ENCODE measurements at regions not wholly inside any gene's neighbourhood (a gene's known extent, or its start where the extent isn't known, plus 50 kb on each side); places are given as distances from the start of the nearest gene placed in this dataset.

- Histone ChIP-seq H2BK120ac (ENCODE audit: low read depth, low read length) (no peak overlapping the region), H3K27ac (replicated peaks; ENCODE audit: low read length) (no peak overlapping the region), H3K4me1 (ENCODE audit: control insufficient read depth in 2 of 2, insufficient read depth in 1 of 2, low read depth in 1 of 2, low read length in 2 of 2) (peaks cover 0 to 1% of the 10 kb centered on the region in 2 donors), H2BK5ac (ENCODE audit: low read length) (no peak overlapping the region), H3K4ac (ENCODE audit: low read length) (no peak overlapping the region), H2BK12ac (ENCODE audit: low read length) (no peak overlapping the region), H3K4me3 (ENCODE audit: low read length in 2 of 2) (no peak overlapping the region), H3K9ac (ENCODE audit: low read depth, low read length, poor library complexity) (no peak overlapping the region), H3K9me3 (replicated peaks in 1 of 2; ENCODE audit: control insufficient read depth in 2 of 2, insufficient read depth in 1 of 2, low read depth in 1 of 2, low read length in 2 of 2) (no peaks in the 10 kb centered on the region), H3K27me3 (ENCODE audit: control insufficient read depth in 3 of 3, insufficient read depth in 3 of 3, low read depth in 1 of 3, low read length in 3 of 3) (no peaks in the 10 kb centered on the region), H3K36me3 (replicated peaks in 1 of 2; ENCODE audit: control insufficient read depth in 2 of 2, insufficient read depth in 2 of 2, low read length in 2 of 2) (no peaks in the 10 kb centered on the region), H4K8ac (ENCODE audit: low read depth, low read length) (no peak overlapping the region), H2AK5ac (ENCODE audit: low read depth, low read length) (no peak overlapping the region), H3K4me2 (ENCODE audit: insufficient read depth, low read length, poor library complexity, severe bottlenecking) (no peak overlapping the region), H4K91ac (ENCODE audit: low read depth, low read length, poor library complexity) (no peak overlapping the region), H3K23ac (ENCODE audit: low read depth, low read length, poor library complexity) (no peak overlapping the region), H3K79me1 (ENCODE audit: low read depth, low read length) (no peaks in the 10 kb centered on the region), H2AFZ (ENCODE audit: low read length) (no peak overlapping the region), H3K14ac (ENCODE audit: low read length) (no peak overlapping the region), H2BK15ac (ENCODE audit: low read length) (no peak overlapping the region), H3K18ac (ENCODE audit: low read length) (no peak overlapping the region)
- no CpG with 5 or more reads among the region's 9 CpGs for WGBS, 2 donors (ENCODE audit: extremely low coverage in 2 of 2, insufficient read length in 2 of 2, insufficient replicate concordance in 1 of 2)
- DNase-seq (ENCODE audit: low spot score): no peak
Observed at GRCh38 chr17:68753985-68754769, 153.0 kb upstream of the FAM20A start.

DNA sequence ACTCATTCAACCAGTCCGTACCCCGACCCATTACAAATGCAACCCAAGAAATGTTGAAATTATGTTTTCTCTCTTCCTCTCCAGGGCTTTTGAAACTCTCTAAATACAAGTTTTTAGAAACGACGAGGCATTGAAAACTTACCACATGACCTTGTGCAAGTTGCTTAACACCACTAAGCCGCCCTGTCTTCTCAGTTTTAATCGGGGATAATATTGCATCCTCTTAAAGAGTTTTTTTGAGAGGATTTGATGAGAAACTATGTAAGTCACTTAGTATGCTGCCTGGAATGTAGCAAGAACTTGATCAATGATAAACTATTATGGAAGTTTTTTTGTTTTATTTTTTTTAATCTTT is 149.0 kb upstream of the FAM20A start:
- Histone ChIP-seq H3K14ac (ENCODE audit: low read length) (no peak overlapping the region), H3K9me3 (replicated peaks in 1 of 2; ENCODE audit: control insufficient read depth in 2 of 2, insufficient read depth in 1 of 2, low read depth in 1 of 2, low read length in 2 of 2) (peaks cover 0 to under 1% of the 10 kb centered on the region in 2 donors), H3K27me3 (ENCODE audit: control insufficient read depth in 3 of 3, insufficient read depth in 3 of 3, low read depth in 1 of 3, low read length in 3 of 3) (no peaks in the 10 kb centered on the region), H3K9ac (ENCODE audit: low read depth, low read length, poor library complexity) (no peak overlapping the region), H4K8ac (ENCODE audit: low read depth, low read length) (no peak overlapping the region), H3K79me1 (ENCODE audit: low read depth, low read length) (no peaks in the 10 kb centered on the region), H3K4me1 (ENCODE audit: control insufficient read depth in 2 of 2, insufficient read depth in 1 of 2, low read depth in 1 of 2, low read length in 2 of 2) (no peaks in the 10 kb centered on the region), H3K23ac (ENCODE audit: low read depth, low read length, poor library complexity) (no peak overlapping the region), H2BK5ac (ENCODE audit: low read length) (no peak overlapping the region), H3K4me3 (ENCODE audit: low read length in 2 of 2) (no peak overlapping the region), H2BK120ac (ENCODE audit: low read depth, low read length) (no peak overlapping the region), H3K27ac (replicated peaks; ENCODE audit: low read length) (no peak overlapping the region), H3K4me2 (ENCODE audit: insufficient read depth, low read length, poor library complexity, severe bottlenecking) (no peak overlapping the region), H3K18ac (ENCODE audit: low read length) (no peak overlapping the region), H3K4ac (ENCODE audit: low read length) (no peak overlapping the region), H2BK12ac (ENCODE audit: low read length) (no peak overlapping the region), H2AFZ (ENCODE audit: low read length) (peak overlapping the region; percentile 68), H4K91ac (ENCODE audit: low read depth, low read length, poor library complexity) (no peak overlapping the region), H2AK5ac (ENCODE audit: low read depth, low read length) (no peak overlapping the region), H3K36me3 (replicated peaks in 1 of 2; ENCODE audit: control insufficient read depth in 2 of 2, insufficient read depth in 2 of 2, low read length in 2 of 2) (no peaks in the 10 kb centered on the region), H2BK15ac (ENCODE audit: low read length) (no peak overlapping the region)
- no peak for DNase-seq (ENCODE audit: low spot score)
- WGBS, 2 donors (ENCODE audit: extremely low coverage in 2 of 2, insufficient read length in 2 of 2, insufficient replicate concordance in 1 of 2): no CpG with 5 or more reads among the region's 6 CpGs

DNA sequence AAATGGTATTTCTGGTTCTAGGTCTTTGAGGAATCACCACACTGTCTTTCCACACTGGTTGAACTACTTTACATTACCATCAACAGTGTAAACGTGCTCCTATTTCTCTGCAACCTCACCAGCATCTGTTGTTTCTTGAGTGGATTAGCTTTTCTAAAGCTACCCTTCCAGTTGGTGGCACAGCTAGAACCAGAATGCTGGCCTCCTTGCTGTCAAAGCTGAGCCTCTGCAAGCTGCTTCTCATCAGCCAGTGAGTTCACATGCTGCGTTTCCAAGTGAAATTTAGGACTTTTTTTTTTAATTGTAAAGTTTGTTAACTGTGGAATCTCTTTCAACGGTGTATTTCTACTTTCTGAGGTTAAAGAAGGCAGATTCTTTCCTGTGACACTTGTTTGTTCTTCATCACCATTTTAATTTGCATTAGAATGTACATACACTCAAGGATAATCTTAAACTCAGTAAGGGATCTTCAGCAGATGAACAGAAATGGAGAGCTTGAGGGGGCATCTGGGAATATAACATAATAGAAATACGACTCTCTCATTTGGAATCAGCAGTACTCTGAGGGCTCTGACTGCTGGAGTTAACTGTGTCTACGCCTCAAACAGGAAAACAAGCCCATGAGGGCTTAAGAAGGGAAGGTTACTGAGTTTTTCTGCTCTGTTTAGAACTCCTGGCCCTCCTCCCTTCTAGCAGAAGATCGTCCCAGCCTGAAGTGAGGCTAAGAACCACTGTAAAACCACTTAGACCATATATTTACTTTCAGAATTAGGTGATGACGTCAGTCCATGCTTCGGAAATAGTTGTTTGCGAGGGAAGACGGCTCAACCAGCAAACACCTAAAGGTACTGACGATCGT is 148.4 kb upstream of the FAM20A start:
- no CpG with 5 or more reads among the region's 12 CpGs for WGBS, 2 donors (ENCODE audit: extremely low coverage in 2 of 2, insufficient read length in 2 of 2, insufficient replicate concordance in 1 of 2)
- no peak overlapping the region for H3K27ac ChIP-seq (replicated peaks; ENCODE audit: low read length)
- H4K8ac ChIP-seq (ENCODE audit: low read depth, low read length): no peak overlapping the region
- H2BK15ac ChIP-seq (ENCODE audit: low read length): no peak overlapping the region
- H3K9ac ChIP-seq (ENCODE audit: low read depth, low read length, poor library complexity): no peak overlapping the region
- peaks cover 0 to 1% of the 10 kb centered on the region in 2 donors for H3K36me3 ChIP-seq (replicated peaks in 1 of 2; ENCODE audit: control insufficient read depth in 2 of 2, insufficient read depth in 2 of 2, low read length in 2 of 2)
- no peak overlapping the region for H3K14ac ChIP-seq (ENCODE audit: low read length)
- no peak for DNase-seq (ENCODE audit: low spot score)
- no peak overlapping the region for H2BK5ac ChIP-seq (ENCODE audit: low read length)
- H3K79me1 ChIP-seq (ENCODE audit: low read depth, low read length): no peaks in the 10 kb centered on the region
- H2BK12ac ChIP-seq (ENCODE audit: low read length): no peak overlapping the region
- no peak overlapping the region for H3K18ac ChIP-seq (ENCODE audit: low read length)
- H3K4ac ChIP-seq (ENCODE audit: low read length): no peak overlapping the region
- H3K4me1 ChIP-seq (ENCODE audit: control insufficient read depth in 2 of 2, insufficient read depth in 1 of 2, low read depth in 1 of 2, low read length in 2 of 2): no peaks in the 10 kb centered on the region
- peak overlapping the region; percentile 68 for H2AFZ ChIP-seq (ENCODE audit: low read length)
- H3K27me3 ChIP-seq (ENCODE audit: control insufficient read depth in 3 of 3, insufficient read depth in 3 of 3, low read depth in 1 of 3, low read length in 3 of 3): no peaks in the 10 kb centered on the region
- no peak overlapping the region for H3K23ac ChIP-seq (ENCODE audit: low read depth, low read length, poor library complexity)
- H4K91ac ChIP-seq (ENCODE audit: low read depth, low read length, poor library complexity): no peak overlapping the region
- no peak overlapping the region for H3K4me2 ChIP-seq (ENCODE audit: insufficient read depth, low read length, poor library complexity, severe bottlenecking)
- peaks cover 5% of the 10 kb centered on the region in 2 donors for H3K9me3 ChIP-seq (replicated peaks in 1 of 2; ENCODE audit: control insufficient read depth in 2 of 2, insufficient read depth in 1 of 2, low read depth in 1 of 2, low read length in 2 of 2)
- H2AK5ac ChIP-seq (ENCODE audit: low read depth, low read length): no peak overlapping the region
- H3K4me3 ChIP-seq (ENCODE audit: low read length in 2 of 2): no peak overlapping the region
- no peak overlapping the region for H2BK120ac ChIP-seq (ENCODE audit: low read depth, low read length)

DNA sequence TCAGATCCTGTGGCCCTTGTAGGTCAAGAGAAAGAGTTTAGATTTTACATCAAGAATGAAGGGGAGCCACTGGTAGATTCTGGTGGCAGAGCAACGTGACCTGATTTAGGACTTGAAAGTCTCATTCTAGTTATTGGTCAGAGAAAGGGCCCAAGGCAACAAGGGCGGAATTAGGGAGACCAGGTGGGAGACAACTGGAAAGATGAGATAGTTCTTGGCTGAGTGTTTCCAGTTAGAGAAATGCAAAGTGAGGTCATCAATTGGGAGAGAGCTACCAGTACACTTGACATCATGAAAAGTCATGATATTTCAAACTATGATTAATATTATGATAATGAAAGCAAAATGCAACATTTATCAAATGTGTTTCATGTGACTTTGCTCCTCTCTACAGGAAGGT is 147.2 kb upstream of the FAM20A start:
- Histone ChIP-seq H4K8ac (ENCODE audit: low read depth, low read length) (no peak overlapping the region), H3K27me3 (ENCODE audit: control insufficient read depth in 3 of 3, insufficient read depth in 3 of 3, low read depth in 1 of 3, low read length in 3 of 3) (no peaks in the 10 kb centered on the region), H3K4me1 (ENCODE audit: control insufficient read depth in 2 of 2, insufficient read depth in 1 of 2, low read depth in 1 of 2, low read length in 2 of 2) (no peaks in the 10 kb centered on the region), H3K4me2 (ENCODE audit: insufficient read depth, low read length, poor library complexity, severe bottlenecking) (no peak overlapping the region), H2BK5ac (ENCODE audit: low read length) (no peak overlapping the region), H2BK12ac (ENCODE audit: low read length) (no peak overlapping the region), H3K4me3 (ENCODE audit: low read length in 2 of 2) (no peak overlapping the region), H3K14ac (ENCODE audit: low read length) (no peak overlapping the region), H3K9me3 (replicated peaks in 1 of 2; ENCODE audit: control insufficient read depth in 2 of 2, insufficient read depth in 1 of 2, low read depth in 1 of 2, low read length in 2 of 2) (peaks cover 5 to 8% of the 10 kb centered on the region in 2 donors), H3K79me1 (ENCODE audit: low read depth, low read length) (no peaks in the 10 kb centered on the region), H2AK5ac (ENCODE audit: low read depth, low read length) (no peak overlapping the region), H3K27ac (replicated peaks; ENCODE audit: low read length) (no peak overlapping the region), H3K4ac (ENCODE audit: low read length) (no peak overlapping the region), H3K18ac (ENCODE audit: low read length) (no peak overlapping the region), H4K91ac (ENCODE audit: low read depth, low read length, poor library complexity) (no peak overlapping the region), H3K36me3 (replicated peaks in 1 of 2; ENCODE audit: control insufficient read depth in 2 of 2, insufficient read depth in 2 of 2, low read length in 2 of 2) (peaks cover 0 to 1% of the 10 kb centered on the region in 2 donors), H3K23ac (ENCODE audit: low read depth, low read length, poor library complexity) (no peak overlapping the region), H3K9ac (ENCODE audit: low read depth, low read length, poor library complexity) (no peak overlapping the region), H2BK15ac (ENCODE audit: low read length) (no peak overlapping the region), H2AFZ (ENCODE audit: low read length) (no peak overlapping the region), H2BK120ac (ENCODE audit: low read depth, low read length) (no peak overlapping the region)
- no CpG with 5 or more reads among the region's 2 CpGs for WGBS, 2 donors (ENCODE audit: extremely low coverage in 2 of 2, insufficient read length in 2 of 2, insufficient replicate concordance in 1 of 2)
- no peak for DNase-seq (ENCODE audit: low spot score)
